ENCODE measurements at regions not wholly inside any gene's neighbourhood (a gene's known extent, or its start where the extent isn't known, plus 50 kb on each side); places are given as distances from the start of the nearest gene placed in this dataset.
"Not testable (repeated sequence)": the region's sequence is repeated elsewhere in the genome, so short reads cannot be mapped to it uniquely, and the experiment has no call there.

DNA sequence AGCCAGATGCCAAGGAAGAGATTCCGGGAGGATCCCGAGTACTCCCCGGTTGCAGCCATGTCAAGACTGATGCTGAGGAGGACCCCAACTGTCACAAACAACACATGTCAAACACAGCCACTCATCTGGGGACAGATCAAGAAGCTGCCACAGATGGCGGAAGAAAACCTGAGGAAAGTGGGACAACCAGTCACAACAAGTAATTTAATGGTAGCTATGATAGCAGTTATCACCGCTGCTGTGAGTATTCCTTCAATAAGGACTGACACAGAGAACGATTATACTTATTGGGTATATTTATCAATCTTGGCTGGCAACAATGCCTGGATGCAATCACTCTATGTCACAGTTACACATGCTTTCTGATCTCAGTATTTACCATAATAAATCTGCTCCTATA is 763.4 kb downstream of the DHX35 start:
- not testable (repeated sequence) for DNase-seq

DNA sequence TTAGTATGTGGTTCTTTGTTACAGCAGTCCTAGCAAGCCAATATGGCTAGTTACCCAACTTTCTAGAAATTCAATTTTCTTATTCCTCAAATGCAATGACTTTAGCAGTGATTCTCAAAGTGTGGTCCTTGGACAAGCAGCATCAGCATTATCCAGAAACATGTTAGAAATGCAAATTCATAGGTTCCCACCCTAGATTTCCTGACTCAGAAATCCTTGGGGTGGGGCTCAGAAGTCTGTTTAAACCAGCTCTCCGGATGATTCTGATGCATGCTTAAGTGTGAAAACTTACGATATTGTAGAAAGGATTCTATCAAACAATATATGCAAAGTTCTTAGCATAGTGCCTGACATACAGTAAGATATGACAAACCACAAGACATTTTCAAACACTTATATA is 757.1 kb downstream of the DHX35 start:
- DNase-seq: no peak

DNA sequence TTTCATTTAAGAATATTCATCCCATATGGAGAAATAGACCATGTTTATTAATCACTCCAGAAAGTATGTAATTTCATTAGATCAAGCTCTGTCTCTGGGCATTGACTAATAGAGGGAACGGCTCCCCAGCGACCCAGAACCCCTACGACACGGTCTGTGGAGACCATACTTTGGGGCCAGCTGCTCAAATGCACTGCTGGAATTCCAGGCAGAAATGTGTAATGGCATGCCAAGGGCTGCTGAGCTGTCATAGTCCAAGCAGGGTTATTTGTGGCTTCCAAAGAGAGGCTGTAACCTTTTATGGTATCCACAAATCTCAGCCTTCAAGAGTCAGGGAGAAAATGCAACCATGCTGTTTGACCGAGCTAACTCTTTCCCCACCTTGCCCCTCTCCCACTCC is 755.8 kb downstream of the DHX35 start:
- no peak for DNase-seq

DNA sequence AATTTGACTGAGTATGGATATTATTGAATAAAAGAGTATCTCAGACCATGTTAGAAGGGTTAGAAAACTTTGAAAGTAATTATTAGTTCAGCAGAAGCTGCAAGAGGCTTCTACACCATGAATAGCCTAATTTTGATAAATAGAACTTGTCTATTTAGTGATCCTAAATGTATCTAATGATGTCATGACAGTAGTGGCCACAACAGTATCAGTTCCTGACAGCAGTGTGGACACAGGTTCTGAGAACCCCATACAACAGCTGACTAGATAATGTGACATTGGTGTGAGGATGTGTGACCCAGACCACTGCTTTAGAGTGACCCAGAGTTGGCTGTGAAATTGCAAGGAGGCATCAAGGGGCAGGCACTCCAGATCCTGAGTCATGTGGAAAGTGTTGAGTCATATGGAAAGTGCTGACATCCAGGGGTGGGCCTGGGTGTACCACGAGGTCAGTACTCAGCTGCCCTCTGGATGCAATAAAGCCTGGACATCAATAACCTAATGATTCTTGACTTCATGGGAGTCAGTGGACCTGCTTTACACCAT is 754.7 kb downstream of the DHX35 start:
- DNase-seq: no peak

DNA sequence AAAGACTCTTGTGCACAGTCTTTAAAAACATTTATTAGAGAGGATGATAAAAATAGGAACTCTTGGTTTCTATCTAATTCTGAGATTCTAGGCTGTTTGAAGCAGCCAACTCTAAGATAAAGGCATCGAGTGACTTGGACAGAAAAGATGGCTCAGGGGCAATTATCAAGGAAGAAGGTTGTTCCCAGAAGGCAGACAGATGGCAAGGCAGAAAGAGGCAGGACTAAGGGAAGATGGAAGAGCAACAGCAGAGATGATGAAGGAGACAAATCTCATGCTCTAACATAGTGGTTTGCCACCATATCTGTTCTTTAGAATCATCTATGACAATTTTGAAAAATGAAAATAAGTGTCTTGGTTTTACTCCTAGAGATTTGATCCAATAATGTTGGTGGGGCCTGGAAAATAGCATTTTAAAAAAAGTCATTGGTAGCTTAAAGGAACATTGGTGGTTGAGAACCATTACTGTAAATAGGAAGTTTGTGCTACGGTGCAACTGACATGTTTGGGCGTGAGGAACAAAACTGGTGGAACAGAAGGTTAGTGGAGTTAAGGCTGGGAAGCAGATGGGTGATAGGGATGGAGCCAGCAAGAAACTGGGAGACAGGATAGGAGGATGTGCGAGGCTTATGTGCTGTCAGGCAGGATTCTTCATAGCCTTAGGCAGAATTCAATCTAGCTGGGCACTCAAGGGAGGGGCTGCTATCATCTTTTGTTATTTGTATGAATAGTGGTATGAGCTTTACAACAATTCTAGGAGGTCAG is 751.1 kb downstream of the DHX35 start:
- DNase-seq: no peak

DNA sequence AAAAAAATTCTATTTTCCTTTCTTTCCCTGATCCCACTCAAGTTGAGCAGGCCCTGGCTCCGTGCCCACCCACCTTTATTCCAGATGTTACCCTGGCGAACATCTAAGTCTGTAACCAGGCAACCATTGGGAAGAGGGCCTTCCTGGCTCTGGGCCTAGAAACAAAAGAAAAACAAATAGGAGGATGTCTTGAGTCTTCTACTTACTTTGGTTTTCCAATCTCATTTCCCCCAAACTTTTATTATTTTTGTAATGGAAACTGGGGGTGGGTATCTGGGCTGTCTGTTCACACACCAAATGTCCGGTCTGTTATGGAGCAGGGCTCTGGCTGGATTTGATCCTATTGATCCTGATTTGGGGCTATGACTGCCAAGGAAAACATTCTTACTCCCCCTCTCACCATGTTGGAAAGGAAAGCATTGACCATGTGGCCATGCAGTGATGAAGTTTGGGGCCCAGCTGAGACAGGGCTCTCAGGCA is 744.1 kb downstream of the DHX35 start:
- DNase-seq: peak; percentile 82

DNA sequence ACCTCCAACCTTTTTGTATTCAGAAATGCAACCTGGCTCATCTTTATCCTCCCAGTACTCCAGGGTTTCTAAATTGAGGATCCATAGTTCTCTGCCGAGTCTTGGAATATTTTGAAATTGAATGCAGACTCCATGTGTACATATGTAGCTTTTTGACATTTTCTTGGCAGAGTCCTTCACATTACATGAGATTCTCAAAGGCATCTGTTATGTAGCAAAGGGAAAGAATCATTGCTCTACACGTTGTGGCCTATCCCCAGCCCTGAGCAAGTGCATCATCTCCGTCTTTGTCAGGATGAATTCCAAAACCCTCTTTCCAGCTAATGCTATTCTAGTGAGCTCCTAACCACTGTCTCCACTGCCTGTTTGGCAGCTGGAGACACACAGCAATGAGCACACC is 742.9 kb downstream of the DHX35 start:
- no peak for DNase-seq

DNA sequence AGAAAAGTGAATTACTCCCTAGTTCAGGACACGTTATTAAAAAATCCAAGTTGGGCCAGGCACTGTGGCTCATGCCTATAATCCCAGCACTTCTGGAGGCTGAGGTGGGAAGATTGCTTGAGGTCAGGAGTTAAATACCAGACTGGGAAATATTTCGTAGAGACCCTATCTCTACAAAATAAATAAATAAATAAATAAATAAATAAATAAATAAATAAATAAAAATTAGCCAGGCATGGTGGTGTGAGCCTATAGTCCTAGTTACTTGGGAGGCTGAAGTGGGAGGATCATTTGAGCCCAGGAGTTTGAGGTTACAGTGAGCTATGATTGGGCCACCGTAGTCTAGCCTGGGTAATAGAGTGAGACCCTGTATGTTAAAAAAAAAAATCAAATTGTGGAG is 741.2 kb downstream of the DHX35 start:
- not testable (repeated sequence) for DNase-seq

DNA sequence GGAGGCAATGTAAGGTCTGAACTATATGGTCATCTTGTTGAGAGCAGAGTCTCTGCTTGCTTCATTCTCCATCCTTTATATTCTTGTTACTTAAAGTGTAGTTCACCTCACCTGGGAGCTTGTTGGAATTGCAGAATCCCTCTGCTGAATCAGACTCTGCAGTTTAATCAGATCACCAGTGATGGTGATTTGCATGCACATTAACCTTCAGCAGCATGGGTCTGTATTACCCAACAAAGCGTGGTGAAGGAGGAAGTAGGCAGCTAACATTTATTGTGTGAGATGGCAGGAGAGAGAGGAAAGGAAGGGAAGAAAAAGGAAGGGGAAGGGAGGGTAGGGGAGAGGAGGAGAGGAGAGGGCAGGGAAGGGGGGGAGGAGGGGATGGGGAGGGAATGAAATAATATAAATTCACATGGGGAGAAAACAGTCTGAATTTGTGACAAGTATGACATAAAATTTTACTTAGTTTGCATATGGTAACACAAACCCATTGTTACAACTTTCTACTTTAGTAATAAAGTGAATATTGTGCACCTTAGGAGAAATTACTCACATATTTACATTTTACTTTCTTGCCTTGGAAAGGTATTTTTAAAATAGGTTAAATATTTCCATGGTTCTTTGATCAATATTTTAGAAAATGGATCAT is 740.7 kb downstream of the DHX35 start:
- no peak for DNase-seq

DNA sequence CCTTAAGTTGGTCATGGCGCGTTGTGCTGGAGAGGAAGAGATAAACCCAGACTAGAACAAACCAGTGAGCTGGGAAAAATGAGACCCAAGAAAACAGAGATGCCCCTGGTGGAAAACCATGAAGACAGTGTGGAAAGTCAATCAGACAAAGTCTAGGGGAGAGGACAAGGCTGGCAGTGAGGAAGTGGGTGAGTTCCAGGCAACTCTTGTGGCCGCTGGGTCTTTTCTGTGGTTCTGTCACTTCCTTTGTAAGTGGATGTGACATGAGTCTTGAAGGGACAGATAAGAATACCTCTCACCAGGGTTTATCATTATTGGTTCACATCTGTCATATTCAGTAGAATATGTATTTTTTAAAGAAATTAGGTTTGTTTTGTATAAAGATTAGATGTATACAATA is 738.4 kb downstream of the DHX35 start:
- DNase-seq: no peak

DNA sequence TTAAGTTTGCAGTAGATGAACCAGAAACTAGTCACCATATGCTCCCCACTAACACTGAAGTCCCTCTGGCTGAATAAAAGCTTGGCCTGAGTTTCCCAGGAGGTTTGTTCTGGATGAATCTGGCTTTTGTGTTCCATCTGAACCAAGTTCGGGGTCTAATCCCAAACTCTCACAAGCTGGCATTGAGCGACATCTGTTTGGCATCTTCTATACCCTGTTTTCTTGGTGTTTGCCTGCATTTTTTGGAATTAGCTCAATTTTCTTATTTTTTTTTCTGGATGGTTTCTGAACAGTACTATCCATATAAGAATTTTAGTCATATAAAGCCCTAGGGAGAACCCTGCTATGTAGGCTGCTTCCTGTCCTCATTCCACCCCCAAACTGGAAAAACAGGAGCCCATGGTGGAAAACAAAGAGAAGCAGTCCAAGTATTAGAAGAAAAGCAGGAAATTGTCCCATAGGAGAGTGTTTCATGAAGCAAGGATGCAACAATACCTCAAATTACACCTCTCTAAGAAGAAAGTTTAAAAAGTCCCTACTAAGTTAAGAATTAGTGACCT is 737.1 kb downstream of the DHX35 start:
- DNase-seq: no peak

DNA sequence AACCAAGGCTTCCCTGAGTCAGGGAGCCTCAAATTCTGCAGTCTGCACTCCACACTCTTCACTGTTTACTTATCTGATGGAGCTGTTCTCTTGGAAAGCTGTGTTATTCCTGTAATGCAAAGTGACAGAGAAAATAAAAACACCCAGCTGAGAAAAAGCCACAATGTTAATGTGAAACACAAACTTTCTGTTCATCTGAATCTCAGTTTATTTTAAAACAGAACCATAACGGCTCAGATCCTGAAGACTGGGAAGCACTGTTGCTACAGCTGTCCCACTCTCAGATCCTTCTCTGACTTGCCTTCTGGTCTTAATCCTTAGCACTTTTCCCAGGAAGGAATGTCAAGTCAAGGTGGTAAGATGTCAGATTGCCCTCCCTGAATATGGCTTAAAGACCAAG is 736.6 kb downstream of the DHX35 start:
- no peak for DNase-seq

DNA sequence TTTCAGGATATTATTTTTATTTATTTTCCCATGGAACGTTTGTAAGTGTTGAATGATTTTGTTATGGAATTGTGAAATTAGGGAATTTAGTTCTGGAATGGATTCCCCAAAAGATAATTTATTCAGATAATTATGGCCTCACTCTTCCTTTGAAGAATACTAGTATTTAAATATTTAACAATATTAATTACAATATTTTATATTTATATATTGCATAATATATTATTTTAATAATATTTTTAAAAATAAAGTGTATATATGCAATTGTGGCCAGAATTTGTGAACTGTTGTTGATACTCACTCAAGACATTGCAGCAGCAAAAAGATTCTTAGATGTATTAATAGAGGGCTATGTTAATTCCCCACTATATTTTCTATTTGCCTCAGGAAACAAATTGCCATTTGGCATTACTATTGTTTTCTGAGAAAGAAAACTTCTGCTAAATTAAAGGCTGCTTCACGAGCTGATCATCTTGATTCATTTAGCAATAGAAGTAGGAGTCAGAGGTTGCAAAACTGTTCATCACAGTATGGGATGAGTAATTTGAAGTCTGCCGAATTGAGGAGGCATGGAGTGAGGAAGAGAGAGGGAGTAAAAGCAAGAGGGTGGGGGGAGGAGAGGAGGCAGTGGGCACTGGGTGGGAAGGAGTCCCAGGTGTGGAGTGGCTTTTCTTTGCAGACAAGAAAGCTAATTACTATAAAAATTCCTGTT is 729.2 kb downstream of the DHX35 start:
- no peak for DNase-seq

DNA sequence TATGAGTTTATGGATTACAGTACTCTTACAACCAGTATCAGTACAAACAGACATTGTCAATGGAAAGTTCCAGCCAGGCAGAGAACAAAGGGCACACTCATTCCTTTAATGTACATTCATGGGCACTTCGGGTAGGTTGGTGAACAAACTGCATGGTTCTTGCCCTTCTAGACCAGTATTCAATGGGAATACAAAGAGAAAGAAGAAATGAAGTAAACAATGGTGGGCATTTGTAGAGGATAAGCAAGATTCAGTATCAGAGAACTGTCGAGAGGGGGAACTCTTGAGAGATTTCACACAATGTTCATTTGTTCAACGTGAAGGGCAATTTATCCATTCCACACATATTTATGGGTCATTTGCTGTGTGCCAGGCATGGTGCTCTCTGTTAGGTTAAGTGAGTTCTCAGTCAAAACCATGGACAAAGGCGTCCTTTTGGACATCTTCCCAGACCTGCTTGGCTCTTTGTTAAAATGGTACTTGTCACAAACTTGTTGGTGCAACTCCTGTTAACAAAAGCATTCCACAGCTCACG is 714.8 kb downstream of the DHX35 start:
- no peak for DNase-seq

DNA sequence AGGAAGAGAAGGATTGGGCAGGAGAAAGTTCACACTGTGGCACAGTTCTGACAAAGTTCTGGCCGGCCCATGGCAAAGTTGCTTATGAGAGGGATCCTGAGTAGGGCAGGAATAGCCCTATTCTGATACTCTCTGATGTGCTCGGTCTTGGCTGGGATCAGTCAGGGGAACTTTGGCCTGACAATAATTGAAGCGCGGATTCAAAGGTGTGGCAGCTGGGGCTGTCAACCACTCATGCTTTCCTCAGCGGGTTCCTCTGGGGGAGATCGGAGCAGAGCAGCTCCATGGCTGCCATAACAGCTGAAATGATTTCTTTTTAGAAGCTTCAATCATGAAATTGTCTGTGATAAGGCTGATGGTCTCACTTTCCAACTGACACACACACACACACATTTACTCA is 714.1 kb downstream of the DHX35 start:
- no peak for DNase-seq

DNA sequence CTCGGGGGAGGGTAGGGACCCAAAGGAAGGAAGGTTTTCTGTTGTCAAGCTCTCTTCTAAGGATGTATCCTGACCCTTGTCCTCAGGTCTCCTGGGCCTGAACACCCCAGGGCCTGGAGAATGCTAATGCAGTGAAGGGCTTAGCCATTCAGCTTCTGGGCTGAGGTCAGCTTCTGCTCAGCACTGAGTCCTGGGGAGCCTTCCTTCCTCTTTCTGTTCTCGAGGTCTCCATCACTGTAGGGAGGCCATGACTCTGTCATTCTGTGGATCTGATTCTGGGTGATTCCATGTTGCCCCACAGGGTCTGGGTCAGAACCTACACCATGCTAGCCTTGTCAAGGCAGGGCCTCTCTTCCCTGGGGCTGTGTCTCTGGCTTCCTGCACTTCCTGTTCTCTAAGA is 712.7 kb downstream of the DHX35 start:
- DNase-seq: no peak

DNA sequence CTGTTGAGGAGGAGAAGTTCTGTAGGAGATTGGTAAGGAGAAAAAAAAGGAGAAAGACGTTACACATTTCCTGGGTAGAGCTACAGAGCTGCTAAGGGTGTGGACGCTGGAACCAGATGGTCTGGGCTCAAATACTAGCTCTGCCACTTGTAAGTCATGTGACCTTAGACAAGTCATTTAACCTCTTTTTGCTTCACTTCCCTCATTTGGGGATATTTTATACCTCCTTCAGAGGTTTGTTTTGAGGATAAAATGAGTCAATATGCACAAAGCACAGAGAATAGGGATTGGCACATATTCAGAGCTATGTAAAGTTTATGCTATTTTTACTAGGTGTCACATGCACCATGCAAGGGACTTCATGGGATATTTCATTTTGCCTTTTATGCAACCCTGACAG is 708.8 kb downstream of the DHX35 start:
- DNase-seq: no peak

DNA sequence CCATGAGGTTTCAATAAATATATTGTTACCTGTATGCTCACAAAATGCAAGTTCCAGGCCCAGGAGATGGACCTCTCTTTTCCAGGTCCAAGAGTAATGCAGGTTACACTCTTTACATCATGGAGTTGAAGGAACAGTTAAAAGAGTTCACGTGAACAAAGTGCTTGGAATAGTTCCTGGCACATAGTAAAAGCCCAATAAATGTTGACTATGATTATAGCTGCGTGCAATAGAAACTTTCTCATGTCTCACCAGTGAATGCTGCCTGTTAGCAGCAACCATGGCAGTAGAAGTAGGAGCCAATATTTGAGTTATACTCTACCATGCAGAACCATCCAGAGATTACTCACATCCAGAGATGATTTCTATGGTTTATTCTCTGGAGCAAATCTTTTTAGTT is 707.5 kb downstream of the DHX35 start:
- no peak for DNase-seq

DNA sequence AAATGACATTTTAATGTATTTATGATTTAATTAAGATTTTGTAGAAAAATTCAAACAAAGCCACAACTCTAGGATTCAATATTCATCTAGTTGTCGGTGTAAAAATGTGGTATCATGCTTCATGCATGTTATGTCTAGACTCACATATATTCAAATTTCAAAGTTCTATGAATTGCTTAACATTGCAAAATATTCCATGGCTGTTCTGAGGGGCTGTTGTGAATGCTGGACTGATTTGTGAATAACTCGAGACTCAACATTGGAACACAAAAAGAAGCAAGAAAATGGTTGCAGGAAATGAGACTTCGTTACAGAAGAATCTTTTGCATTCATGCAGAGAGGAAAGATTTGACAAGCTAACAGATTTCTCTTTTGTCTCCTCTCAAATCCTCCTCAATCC is 705.9 kb downstream of the DHX35 start:
- no peak for DNase-seq

DNA sequence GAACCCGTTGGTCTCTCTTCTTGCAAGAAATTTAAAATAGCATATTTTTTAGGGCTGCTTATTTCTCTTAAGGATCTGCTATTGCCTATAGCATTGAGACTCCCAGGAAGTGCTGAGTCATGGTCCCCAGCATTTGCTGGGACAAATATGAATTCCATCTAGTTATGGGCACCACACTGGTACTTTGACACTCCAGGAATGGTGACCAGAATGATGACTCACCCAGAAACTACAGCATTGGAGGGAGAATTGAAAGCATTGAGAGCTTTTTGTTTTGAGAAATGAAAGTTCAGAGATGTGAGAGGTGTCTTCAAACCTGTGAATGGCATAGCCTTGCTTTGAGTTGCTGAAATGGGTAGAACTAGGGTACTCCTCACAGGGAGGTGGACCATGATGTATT is 699.7 kb downstream of the DHX35 start:
- DNase-seq: no peak

DNA sequence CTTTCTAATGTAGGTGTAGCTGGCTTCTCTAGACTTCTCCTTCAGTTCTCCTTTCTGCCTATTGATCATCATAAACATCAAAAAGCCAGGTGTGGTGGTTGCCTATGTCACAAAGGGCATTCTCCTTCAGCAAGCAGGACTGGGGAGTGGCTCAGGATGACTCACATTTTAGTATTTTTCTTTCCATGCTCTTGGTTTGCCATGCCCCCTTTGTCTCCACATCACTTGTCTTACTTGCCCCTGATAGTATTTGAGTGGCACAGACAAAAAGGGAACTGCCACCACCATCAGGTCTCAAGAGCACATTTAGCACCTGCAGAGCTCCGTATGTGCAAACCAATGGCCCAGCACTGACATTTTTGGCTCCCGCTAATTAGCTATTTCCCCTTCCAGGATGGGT is 698.8 kb downstream of the DHX35 start:
- no peak for DNase-seq

DNA sequence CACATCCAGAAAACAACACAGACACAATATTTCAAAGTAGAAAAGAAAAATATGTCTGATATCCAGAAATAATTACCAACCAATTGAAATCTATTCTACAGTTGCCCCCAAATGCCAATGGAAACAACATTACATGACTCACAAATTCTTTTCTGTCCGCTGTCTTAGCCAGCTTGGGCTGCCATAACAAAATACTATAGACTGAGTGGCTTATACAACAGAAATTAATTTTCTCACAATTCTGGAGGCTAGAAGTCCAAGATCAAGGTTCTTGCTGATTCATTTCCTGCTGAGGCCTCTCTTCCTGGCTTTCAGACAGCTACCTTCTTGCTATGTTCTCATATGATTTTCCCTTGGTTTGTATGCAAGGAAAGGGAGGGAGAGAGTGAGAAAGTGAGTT is 698.1 kb downstream of the DHX35 start:
- no peak for DNase-seq

Data from femur (tissue), 1 donor.